ENCODE measurements at regions not wholly inside any gene's neighbourhood (a gene's known extent, or its start where the extent isn't known, plus 50 kb on each side); places are given as distances from the start of the nearest gene placed in this dataset.

DNA sequence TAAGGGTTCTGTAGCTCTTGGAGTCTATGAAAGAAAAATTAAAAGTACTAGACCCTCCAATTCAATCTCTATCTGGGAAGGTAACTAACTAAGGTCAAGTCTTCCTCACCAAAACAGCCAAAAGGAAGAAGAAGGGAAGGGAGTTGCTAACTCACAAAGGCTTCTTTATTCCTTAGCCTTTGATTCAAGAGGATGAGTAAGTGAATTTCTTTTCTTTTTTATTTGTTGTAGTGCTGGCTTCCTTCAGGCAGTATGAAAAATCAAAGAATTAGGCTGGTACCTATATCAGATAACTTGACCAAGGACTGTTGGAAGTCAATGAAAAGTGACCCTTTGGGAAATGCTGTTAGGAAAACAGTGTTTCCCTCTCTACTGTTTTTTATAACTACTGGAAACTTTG lies 144.4 kb upstream of the NRIP1 start:
- DNase-seq (ENCODE audit: low read depth, low spot score) = no peak
- no peaks in the 10 kb centered on the region for H3K79me2 ChIP-seq (ENCODE audit: control insufficient read depth, insufficient read depth, low read length)
- in situ Hi-C loops (cut with MboI) = no loop called here
- H3K36me3 ChIP-seq (ENCODE audit: control insufficient read depth in 2 of 2, insufficient read depth in 2 of 2, low read length in 1 of 2) = no peaks in the 10 kb centered on the region
- no peak overlapping the region for H3K27ac ChIP-seq (ENCODE audit: control insufficient read depth, insufficient read depth)
- H3K4me2 ChIP-seq (ENCODE audit: control insufficient read depth, insufficient read depth) = no peak overlapping the region
- CTCF ChIA-PET = no interaction called here
- no peak overlapping the region for H3K9ac ChIP-seq (ENCODE audit: control insufficient read depth, insufficient read depth, low read length)
- no TSS peak for BruUV-seq (replicated peaks)
- RAD21 ChIA-PET (ENCODE audit: unreplicated experiment) = no interaction called here
- intact Hi-C loops (cut with micrococcal nuclease; ENCODE audit: unreplicated experiment) = no loop called here
- POLR2A ChIA-PET = no interaction called here
- no peak for ATAC-seq
- no peak overlapping the region for H2AFZ ChIP-seq (ENCODE audit: control insufficient read depth, low read depth, low read length)
- no peak overlapping the region for H3K4me3 ChIP-seq
- no peaks in the 10 kb centered on the region for H4K20me1 ChIP-seq (ENCODE audit: control insufficient read depth, insufficient read depth)
- H3K9me3 ChIP-seq (replicated peaks; ENCODE audit: control insufficient read depth, insufficient read depth, low read length) = no peaks in the 10 kb centered on the region; the same call in 2 of the 3 replicates
- SMC1A ChIA-PET (ENCODE audit: uncharacterized antibody, unreplicated experiment) = no interaction called here
- FAIRE-seq = no peak
- H3K4me1 ChIP-seq (ENCODE audit: control insufficient read depth, insufficient read depth, low read length) = peaks cover 14% of the 10 kb centered on the region
- H3K27me3 ChIP-seq (replicated peaks in 1 of 2; ENCODE audit: control insufficient read depth in 2 of 2, insufficient read depth in 2 of 2, low read length in 1 of 2) = no peaks in the 10 kb centered on the region
- TF ChIP-seq NFXL1 (IDR thresholded peaks at IDR 0.05; ENCODE audit: borderline replicate concordance) (no peak), IRF5 (IDR thresholded peaks at IDR 0.05; ENCODE audit: borderline replicate concordance) (no peak), SMAD1 (IDR thresholded peaks at IDR 0.05; ENCODE audit: low read depth, partially characterized antibody) (no peak)

GRCh38 chr21:15210235-15210678 lies 145.5 kb upstream of the NRIP1 start:
- no peak for DNase-seq (ENCODE audit: low read depth, low spot score)
- BruUV-seq (replicated peaks) = no TSS peak
- H3K9ac ChIP-seq (ENCODE audit: control insufficient read depth, insufficient read depth, low read length) = no peak overlapping the region
- H3K9me3 ChIP-seq (replicated peaks; ENCODE audit: control insufficient read depth, insufficient read depth, low read length) = no peaks in the 10 kb centered on the region; the same call in 2 of the 3 replicates
- peaks cover 14% of the 10 kb centered on the region for H3K4me1 ChIP-seq (ENCODE audit: control insufficient read depth, insufficient read depth, low read length)
- in situ Hi-C loops (cut with MboI) = no loop called here
- no peaks in the 10 kb centered on the region for H4K20me1 ChIP-seq (ENCODE audit: control insufficient read depth, insufficient read depth)
- H3K27me3 ChIP-seq (replicated peaks in 1 of 2; ENCODE audit: control insufficient read depth in 2 of 2, insufficient read depth in 2 of 2, low read length in 1 of 2) = no peaks in the 10 kb centered on the region
- ChIA-PET RAD21 (ENCODE audit: unreplicated experiment) (no interaction called here), CTCF (no interaction called here), SMC1A (ENCODE audit: uncharacterized antibody, unreplicated experiment) (no interaction called here), POLR2A (no interaction called here)
- no peak overlapping the region for H3K4me2 ChIP-seq (ENCODE audit: control insufficient read depth, insufficient read depth)
- no peak overlapping the region for H2AFZ ChIP-seq (ENCODE audit: control insufficient read depth, low read depth, low read length)
- no peak for FAIRE-seq
- 7% methylated on average over 3 of the region's 3 CpGs for WGBS (ENCODE audit: insufficient coverage, insufficient replicate concordance, low lambda C conversion rate, missing lambda C conversion rate)
- H3K4me3 ChIP-seq = no peak overlapping the region
- no peak for ATAC-seq
- no peaks in the 10 kb centered on the region for H3K36me3 ChIP-seq (ENCODE audit: control insufficient read depth in 2 of 2, insufficient read depth in 2 of 2, low read length in 1 of 2)
- intact Hi-C loops (cut with micrococcal nuclease; ENCODE audit: unreplicated experiment) = no loop called here
- H3K27ac ChIP-seq (ENCODE audit: control insufficient read depth, insufficient read depth) = no peak overlapping the region
- H3K79me2 ChIP-seq (ENCODE audit: control insufficient read depth, insufficient read depth, low read length) = no peaks in the 10 kb centered on the region
- TF ChIP-seq, protein P1, sequence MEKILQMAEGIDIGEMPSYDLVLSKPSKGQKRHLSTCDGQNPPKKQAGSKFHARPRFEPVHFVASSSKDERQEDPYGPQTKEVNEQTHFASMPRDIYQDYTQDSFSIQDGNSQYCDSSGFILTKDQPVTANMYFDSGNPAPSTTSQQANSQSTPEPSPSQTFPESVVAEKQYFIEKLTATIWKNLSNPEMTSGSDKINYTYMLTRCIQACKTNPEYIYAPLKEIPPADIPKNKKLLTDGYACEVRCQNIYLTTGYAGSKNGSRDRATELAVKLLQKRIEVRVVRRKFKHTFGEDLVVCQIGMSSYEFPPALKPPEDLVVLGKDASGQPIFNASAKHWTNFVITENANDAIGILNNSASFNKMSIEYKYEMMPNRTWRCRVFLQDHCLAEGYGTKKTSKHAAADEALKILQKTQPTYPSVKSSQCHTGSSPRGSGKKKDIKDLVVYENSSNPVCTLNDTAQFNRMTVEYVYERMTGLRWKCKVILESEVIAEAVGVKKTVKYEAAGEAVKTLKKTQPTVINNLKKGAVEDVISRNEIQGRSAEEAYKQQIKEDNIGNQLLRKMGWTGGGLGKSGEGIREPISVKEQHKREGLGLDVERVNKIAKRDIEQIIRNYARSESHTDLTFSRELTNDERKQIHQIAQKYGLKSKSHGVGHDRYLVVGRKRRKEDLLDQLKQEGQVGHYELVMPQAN (conservative IDR thresholded peaks at IDR 0.05) = no peak
- TF ChIP-seq RCOR1 (conservative IDR thresholded peaks at IDR 0.05; ENCODE audit: low read depth, low read length) = no peak
- TF ChIP-seq MXI1 (IDR thresholded peaks at IDR 0.05; ENCODE audit: low read depth, low read length) = no peak
- TF ChIP-seq PKNOX1 (IDR thresholded peaks at IDR 0.05) = no peak
- no peak for TF ChIP-seq RELA (IDR thresholded peaks at IDR 0.05; ENCODE audit: borderline replicate concordance, partially characterized antibody)
- TF ChIP-seq NRF1 (conservative IDR thresholded peaks at IDR 0.05; ENCODE audit: low read depth, low read length) = no peak
- no peak for TF ChIP-seq EP300 (IDR thresholded peaks at IDR 0.05; ENCODE audit: borderline replicate concordance in 1 of 2, control insufficient read depth in 1 of 2, low read depth in 2 of 2, low read length in 2 of 2)
- no peak for TF ChIP-seq KDM1A (IDR thresholded peaks at IDR 0.05; ENCODE audit: borderline replicate concordance)
- no peak for TF ChIP-seq PAX8 (IDR thresholded peaks at IDR 0.05)
- TF ChIP-seq IRF3 (IDR thresholded peaks at IDR 0.05) = no peak
- TF ChIP-seq CHD1 (IDR thresholded peaks at IDR 0.05; ENCODE audit: low read depth, low read length) = no peak
